ENCODE measurements at regions not wholly inside any gene's neighbourhood (a gene's known extent, or its start where the extent isn't known, plus 50 kb on each side); places are given as distances from the start of the nearest gene placed in this dataset.
A peak's percentile ranks its signal among the peaks of the same experiment; 100 is the strongest.

GRCh38 chr19:29294343-29294811 is 81.4 kb upstream of the UQCRFS1 start:
- H3K27ac ChIP-seq, result no peak overlapping the region
- H3K27me3 ChIP-seq (ENCODE audit: low read depth), result peaks cover 7% of the 10 kb centered on the region
- intact Hi-C loops (cut with DNase I), result no loop called here
- DNase-seq (no peak), ATAC-seq (no peak)
- no peaks in the 10 kb centered on the region for H3K36me3 ChIP-seq
- no peaks in the 10 kb centered on the region for H3K9me3 ChIP-seq
- no peak overlapping the region for H3K4me3 ChIP-seq
- H3K4me1 ChIP-seq, result no peaks in the 10 kb centered on the region
- TF ChIP-seq, protein P1, sequence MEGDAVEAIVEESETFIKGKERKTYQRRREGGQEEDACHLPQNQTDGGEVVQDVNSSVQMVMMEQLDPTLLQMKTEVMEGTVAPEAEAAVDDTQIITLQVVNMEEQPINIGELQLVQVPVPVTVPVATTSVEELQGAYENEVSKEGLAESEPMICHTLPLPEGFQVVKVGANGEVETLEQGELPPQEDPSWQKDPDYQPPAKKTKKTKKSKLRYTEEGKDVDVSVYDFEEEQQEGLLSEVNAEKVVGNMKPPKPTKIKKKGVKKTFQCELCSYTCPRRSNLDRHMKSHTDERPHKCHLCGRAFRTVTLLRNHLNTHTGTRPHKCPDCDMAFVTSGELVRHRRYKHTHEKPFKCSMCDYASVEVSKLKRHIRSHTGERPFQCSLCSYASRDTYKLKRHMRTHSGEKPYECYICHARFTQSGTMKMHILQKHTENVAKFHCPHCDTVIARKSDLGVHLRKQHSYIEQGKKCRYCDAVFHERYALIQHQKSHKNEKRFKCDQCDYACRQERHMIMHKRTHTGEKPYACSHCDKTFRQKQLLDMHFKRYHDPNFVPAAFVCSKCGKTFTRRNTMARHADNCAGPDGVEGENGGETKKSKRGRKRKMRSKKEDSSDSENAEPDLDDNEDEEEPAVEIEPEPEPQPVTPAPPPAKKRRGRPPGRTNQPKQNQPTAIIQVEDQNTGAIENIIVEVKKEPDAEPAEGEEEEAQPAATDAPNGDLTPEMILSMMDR (IDR thresholded peaks at IDR 0.05), result no peak

DNA sequence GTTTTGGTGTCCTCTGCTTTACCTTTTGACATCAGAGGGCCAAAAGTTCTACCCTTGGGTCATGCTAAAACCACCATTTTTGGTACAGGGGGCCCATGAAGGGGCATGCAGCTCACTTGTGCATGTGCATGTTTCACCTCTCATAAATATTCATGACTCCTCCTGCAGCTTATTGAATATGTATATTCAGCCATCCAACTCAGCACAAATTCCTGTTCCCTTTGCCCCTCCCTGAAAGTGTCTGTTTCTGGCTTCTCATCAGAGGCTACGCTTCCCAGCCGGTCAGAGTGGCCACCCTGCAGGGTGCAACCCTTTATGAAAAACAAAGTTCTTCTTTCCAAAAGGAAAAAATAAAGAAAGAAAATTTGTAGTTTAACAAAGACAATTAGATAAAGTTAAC is 82.3 kb upstream of the UQCRFS1 start:
- Histone ChIP-seq H3K4me3 (no peak overlapping the region), H3K27ac (no peak overlapping the region), H3K36me3 (no peaks in the 10 kb centered on the region), H3K4me1 (no peaks in the 10 kb centered on the region), H3K27me3 (ENCODE audit: low read depth) (peaks cover 7% of the 10 kb centered on the region), H3K9me3 (no peaks in the 10 kb centered on the region)
- ATAC-seq (no peak), DNase-seq (no peak)
- intact Hi-C loops (cut with DNase I), result no loop called here
- TF ChIP-seq, protein P1 (IDR thresholded peaks at IDR 0.05), result no peak

DNA sequence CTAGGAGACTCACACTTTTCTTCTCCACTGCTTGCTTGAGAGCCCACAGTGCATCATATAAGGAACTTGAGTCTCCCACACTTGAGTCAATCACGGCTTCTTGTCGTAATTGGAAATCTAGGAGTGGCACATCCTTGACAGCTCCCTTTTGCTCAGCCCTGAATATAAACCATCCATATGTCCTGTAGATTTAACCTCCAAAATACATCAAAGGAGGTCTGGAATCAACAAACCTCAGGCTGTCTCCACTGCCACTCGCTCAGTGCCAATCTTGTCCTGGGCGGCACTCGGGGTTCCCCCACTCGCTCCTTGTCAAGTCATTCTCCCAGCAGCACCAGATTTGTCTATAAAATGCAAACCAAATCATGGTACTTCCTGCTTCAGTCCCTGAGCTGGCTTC is 84.4 kb upstream of the UQCRFS1 start:
- ATAC-seq, result no peak
- intact Hi-C loops (cut with DNase I), result no loop called here

GRCh38 chr19:29299416-29300380 is 86.7 kb upstream of the UQCRFS1 start:
- no peak for DNase-seq
- intact Hi-C loops (cut with DNase I), result no loop called here
- H3K9me3 ChIP-seq, result no peaks in the 10 kb centered on the region
- no peak overlapping the region for H3K27ac ChIP-seq
- H3K4me3 ChIP-seq, result no peak overlapping the region
- H3K4me1 ChIP-seq, result no peaks in the 10 kb centered on the region
- TF ChIP-seq, protein P1 (IDR thresholded peaks at IDR 0.05), result no peak
- H3K36me3 ChIP-seq, result no peaks in the 10 kb centered on the region
- peaks cover 4% of the 10 kb centered on the region for H3K27me3 ChIP-seq (ENCODE audit: low read depth)
- ATAC-seq, result peak in 1 of 2 donors; percentile 7

More for the DNA sequence above, 84.4 kb upstream of the UQCRFS1 start:
- H3K4me1 ChIP-seq, result no peaks in the 10 kb centered on the region
- H3K27me3 ChIP-seq (ENCODE audit: low read depth), result peaks cover 4% of the 10 kb centered on the region
- TF ChIP-seq, protein P1 (IDR thresholded peaks at IDR 0.05), result no peak
- no peaks in the 10 kb centered on the region for H3K36me3 ChIP-seq
- no peak overlapping the region for H3K27ac ChIP-seq
- no peaks in the 10 kb centered on the region for H3K9me3 ChIP-seq
- H3K4me3 ChIP-seq, result no peak overlapping the region
- DNase-seq, result no peak

DNA sequence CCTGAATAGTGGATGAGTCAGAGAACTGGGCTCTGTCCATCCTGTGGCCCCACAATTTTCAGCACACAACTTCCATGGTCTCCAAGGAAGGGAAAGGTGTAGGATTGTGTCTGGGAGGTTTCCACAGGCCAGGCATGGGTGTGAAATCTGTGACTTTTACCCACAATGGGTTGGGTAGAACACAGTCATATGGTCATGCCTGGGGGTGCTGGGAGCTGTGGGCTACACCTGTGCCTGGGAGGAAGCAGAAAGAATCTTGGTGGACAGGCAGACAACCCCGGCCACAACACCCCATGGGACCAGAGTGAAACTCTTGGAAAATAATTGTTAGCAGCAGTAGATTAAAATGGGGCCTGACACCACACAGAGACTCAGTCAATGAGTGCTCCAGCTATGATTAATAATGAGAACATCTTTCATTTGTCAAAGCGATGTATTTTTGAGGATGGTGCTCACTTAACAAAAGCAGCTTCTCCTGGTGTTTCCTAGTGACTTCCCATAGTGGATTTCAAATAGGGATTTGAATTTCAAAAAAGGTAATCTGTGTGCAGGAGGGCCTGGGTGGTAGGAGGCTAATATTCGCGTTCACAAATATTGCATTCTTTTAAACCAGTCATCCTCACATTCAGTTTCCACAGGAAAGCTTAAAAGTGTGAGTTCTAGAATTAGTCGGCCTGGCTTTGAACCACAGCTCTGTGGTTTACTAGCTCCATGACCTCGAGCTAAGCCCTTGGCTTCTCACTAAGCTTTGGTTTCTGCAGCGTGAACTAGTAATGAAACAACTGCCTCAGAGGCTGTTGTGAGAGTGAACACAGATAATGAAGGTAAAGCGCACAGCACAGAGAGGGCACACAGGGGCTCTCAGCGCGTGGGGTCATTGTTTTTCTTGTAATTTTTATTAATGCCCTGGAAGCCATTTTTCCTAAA is 89.3 kb upstream of the UQCRFS1 start:
- TF ChIP-seq, protein P1 (IDR thresholded peaks at IDR 0.05), result no peak
- intact Hi-C loops (cut with DNase I), result no loop called here
- DNase-seq, result no peak
- no peak for ATAC-seq
- H3K9me3 ChIP-seq, result no peaks in the 10 kb centered on the region
- H3K27ac ChIP-seq, result no peak overlapping the region
- no peaks in the 10 kb centered on the region for H3K4me1 ChIP-seq
- peaks cover 4% of the 10 kb centered on the region for H3K27me3 ChIP-seq (ENCODE audit: low read depth)
- no peaks in the 10 kb centered on the region for H3K36me3 ChIP-seq
- H3K4me3 ChIP-seq, result no peak overlapping the region
